HEK293T (cell line): ENCODE measurements at regions not wholly inside any gene's neighbourhood (a gene's known extent, or its start where the extent isn't known, plus 50 kb on each side); places are given as distances from the start of the nearest gene placed in this dataset.

ENCODE experiments used
- BHLHE40 ChIP-seq: fragments of 450-650 bp; IDR thresholded peaks from 2 replicates; pipeline ENCODE4 v1.6.1; 2016; ENCODE audit warnings: mild to moderate bottlenecking, moderate library complexity, borderline replicate concordance
- CTBP1 ChIP-seq: fragments of 450-650 bp; IDR thresholded peaks from 2 replicates; pipeline ENCODE4 v1.6.1; 2016; ENCODE audit warnings: borderline replicate concordance
- ELF4 ChIP-seq: fragments of 450-650 bp; IDR thresholded peaks from 2 replicates; pipeline ENCODE4 v1.6.1; 2017; ENCODE audit warnings: antibody characterized with exemption
- FOXA1 ChIP-seq: fragments of 450-650 bp; IDR thresholded peaks from 2 replicates; pipeline ENCODE4 v1.6.1; 2016; ENCODE audit warnings: mild to moderate bottlenecking
- FOXK2 ChIP-seq: fragments of 450-650 bp; IDR thresholded peaks from 2 replicates; pipeline ENCODE4 v1.6.1; 2016; ENCODE audit warnings: mild to moderate bottlenecking
- FOXM1 ChIP-seq: fragments of 450-650 bp; IDR thresholded peaks from 2 replicates; pipeline ENCODE4 v1.6.1; 2017; ENCODE audit warnings: mild to moderate bottlenecking, borderline replicate concordance
- L3MBTL2 ChIP-seq: fragments of 450-650 bp; conservative IDR thresholded peaks from 2 replicates; pipeline ENCODE4 v1.6.1; 2016; ENCODE audit warnings: mild to moderate bottlenecking
- NFRKB ChIP-seq: fragments of 450-650 bp; IDR thresholded peaks from 2 replicates; pipeline ENCODE4 v1.6.1; 2016; ENCODE audit warnings: mild to moderate bottlenecking, moderate library complexity
- PKNOX1 ChIP-seq: fragments of 450-650 bp; IDR thresholded peaks from 2 replicates; pipeline ENCODE4 v1.6.1; 2016
- SP1 ChIP-seq: fragments of 450-650 bp; IDR thresholded peaks from 2 replicates; pipeline ENCODE4 v1.6.1; 2017
- SUZ12 ChIP-seq: fragments of 450-650 bp; IDR thresholded peaks from 2 replicates; pipeline ENCODE4 v1.6.1; 2016; ENCODE audit warnings: mild to moderate bottlenecking
- TARDBP ChIP-seq: fragments of 450-650 bp; IDR thresholded peaks from 2 replicates; pipeline ENCODE4 v1.6.1; 2016
- ZNF384 ChIP-seq: fragments of 450-650 bp; IDR thresholded peaks from 2 replicates; pipeline ENCODE4 v1.6.1; 2016

GRCh38 chr17:53093391-53093790 lies 729.3 kb upstream of the KIF2B start:
- no peak for TF ChIP-seq SP1
- TF ChIP-seq SUZ12, result no peak
- no peak for TF ChIP-seq ZNF384
- no peak for TF ChIP-seq CTBP1
- TF ChIP-seq L3MBTL2, result no peak
- no peak for TF ChIP-seq ELF4
- no peak for TF ChIP-seq FOXK2
- TF ChIP-seq PKNOX1, result no peak
- no peak for TF ChIP-seq TARDBP
- no peak for TF ChIP-seq FOXA1
- TF ChIP-seq NFRKB, result no peak
- TF ChIP-seq BHLHE40, result no peak
- no peak for TF ChIP-seq FOXM1
